H1 (cell line): ENCODE measurements at regions not wholly inside any gene's neighbourhood (a gene's known extent, or its start where the extent isn't known, plus 50 kb on each side); places are given as distances from the start of the nearest gene placed in this dataset.

Experiments
- CBX5 ChIP-seq: fragments of 300-800, 300-1000 bp; sonication (generic); IDR thresholded peaks from 2 replicates; pipeline ENCODE4 v1.7.1; 2016; ENCODE audit warnings: antibody characterized with exemption, low read length, low read depth
- CHD1 ChIP-seq: IDR thresholded peaks from 2 replicates; pipeline ENCODE4 v1.6.1; 2012; ENCODE audit warnings: low read depth, low read length, improper control_type of control experiment
- KDM5A ChIP-seq: fragments of 200-600 bp; IDR thresholded peaks from 2 replicates; pipeline ENCODE4 v1.7.1; 2012; ENCODE audit warnings: mild to moderate bottlenecking, low read length, inconsistent platforms, mixed read lengths
- POLR2AphosphoS5 ChIP-seq: IDR thresholded peaks from 2 replicates; pipeline ENCODE4 v1.6.1; 2011; ENCODE audit warnings: low read depth, low read length
- SIRT6 ChIP-seq: IDR thresholded peaks from one replicate; pipeline ENCODE4 v1.7.1; 2012; ENCODE audit warnings: low read length, inconsistent platforms
- YY1 ChIP-seq: IDR thresholded peaks from 2 replicates; pipeline ENCODE4 v1.6.1; 2011; ENCODE audit warnings: low read depth, mild to moderate bottlenecking, low read length
- TF ChIP-seq, protein P1 (sequence below): fragments of 300-600 bp; sonication (generic); IDR thresholded peaks from 2 replicates; pipeline ENCODE4 v1.7.1; 2012; ENCODE audit warnings: low read length, moderate library complexity, mild to moderate bottlenecking, inconsistent platforms; ENCODE audit not compliant: insufficient replicate concordance
- TF ChIP-seq, protein P2 (sequence below), 3 experiments: IDR thresholded peaks; 1 replicate in 2 of 3; 2 replicates in 1 of 3; pipeline versions ENCODE4 v1.5.1 to v1.6.1; 2011; ENCODE audit warnings: low read length in 3 of 3, mild to moderate bottlenecking in 3 of 3, inconsistent platforms in 2 of 3, low read depth in 1 of 3, moderate library complexity in 1 of 3; ENCODE audit not compliant: insufficient read depth in 1 of 3; ENCODE audit errors: control extremely low read depth in 1 of 3
- TF ChIP-seq, protein P3 (sequence below): IDR thresholded peaks from 2 replicates; pipeline ENCODE4 v1.6.1; 2012; ENCODE audit warnings: low read length, inconsistent platforms

DNA sequence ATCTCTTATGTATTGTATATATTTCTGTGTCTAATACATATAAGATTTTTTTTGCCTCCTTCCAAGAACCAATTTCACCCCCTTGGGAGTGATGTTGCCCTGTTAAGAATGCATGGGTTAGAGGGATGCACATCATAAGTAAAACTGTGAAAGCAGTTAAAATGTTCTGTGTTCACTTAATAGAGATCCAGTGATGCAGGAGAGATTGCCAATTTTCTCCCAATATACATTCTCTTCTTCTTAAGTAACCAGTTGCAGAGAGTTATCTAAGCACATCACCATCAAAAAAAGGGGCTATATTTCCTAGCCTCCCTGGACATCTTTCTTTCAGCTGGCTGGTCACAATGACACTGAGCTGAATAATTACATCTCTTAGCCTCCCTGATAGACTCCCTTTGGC, 307.0 kb downstream of the OSTF1 start (continued):
- TF ChIP-seq, protein P1, sequence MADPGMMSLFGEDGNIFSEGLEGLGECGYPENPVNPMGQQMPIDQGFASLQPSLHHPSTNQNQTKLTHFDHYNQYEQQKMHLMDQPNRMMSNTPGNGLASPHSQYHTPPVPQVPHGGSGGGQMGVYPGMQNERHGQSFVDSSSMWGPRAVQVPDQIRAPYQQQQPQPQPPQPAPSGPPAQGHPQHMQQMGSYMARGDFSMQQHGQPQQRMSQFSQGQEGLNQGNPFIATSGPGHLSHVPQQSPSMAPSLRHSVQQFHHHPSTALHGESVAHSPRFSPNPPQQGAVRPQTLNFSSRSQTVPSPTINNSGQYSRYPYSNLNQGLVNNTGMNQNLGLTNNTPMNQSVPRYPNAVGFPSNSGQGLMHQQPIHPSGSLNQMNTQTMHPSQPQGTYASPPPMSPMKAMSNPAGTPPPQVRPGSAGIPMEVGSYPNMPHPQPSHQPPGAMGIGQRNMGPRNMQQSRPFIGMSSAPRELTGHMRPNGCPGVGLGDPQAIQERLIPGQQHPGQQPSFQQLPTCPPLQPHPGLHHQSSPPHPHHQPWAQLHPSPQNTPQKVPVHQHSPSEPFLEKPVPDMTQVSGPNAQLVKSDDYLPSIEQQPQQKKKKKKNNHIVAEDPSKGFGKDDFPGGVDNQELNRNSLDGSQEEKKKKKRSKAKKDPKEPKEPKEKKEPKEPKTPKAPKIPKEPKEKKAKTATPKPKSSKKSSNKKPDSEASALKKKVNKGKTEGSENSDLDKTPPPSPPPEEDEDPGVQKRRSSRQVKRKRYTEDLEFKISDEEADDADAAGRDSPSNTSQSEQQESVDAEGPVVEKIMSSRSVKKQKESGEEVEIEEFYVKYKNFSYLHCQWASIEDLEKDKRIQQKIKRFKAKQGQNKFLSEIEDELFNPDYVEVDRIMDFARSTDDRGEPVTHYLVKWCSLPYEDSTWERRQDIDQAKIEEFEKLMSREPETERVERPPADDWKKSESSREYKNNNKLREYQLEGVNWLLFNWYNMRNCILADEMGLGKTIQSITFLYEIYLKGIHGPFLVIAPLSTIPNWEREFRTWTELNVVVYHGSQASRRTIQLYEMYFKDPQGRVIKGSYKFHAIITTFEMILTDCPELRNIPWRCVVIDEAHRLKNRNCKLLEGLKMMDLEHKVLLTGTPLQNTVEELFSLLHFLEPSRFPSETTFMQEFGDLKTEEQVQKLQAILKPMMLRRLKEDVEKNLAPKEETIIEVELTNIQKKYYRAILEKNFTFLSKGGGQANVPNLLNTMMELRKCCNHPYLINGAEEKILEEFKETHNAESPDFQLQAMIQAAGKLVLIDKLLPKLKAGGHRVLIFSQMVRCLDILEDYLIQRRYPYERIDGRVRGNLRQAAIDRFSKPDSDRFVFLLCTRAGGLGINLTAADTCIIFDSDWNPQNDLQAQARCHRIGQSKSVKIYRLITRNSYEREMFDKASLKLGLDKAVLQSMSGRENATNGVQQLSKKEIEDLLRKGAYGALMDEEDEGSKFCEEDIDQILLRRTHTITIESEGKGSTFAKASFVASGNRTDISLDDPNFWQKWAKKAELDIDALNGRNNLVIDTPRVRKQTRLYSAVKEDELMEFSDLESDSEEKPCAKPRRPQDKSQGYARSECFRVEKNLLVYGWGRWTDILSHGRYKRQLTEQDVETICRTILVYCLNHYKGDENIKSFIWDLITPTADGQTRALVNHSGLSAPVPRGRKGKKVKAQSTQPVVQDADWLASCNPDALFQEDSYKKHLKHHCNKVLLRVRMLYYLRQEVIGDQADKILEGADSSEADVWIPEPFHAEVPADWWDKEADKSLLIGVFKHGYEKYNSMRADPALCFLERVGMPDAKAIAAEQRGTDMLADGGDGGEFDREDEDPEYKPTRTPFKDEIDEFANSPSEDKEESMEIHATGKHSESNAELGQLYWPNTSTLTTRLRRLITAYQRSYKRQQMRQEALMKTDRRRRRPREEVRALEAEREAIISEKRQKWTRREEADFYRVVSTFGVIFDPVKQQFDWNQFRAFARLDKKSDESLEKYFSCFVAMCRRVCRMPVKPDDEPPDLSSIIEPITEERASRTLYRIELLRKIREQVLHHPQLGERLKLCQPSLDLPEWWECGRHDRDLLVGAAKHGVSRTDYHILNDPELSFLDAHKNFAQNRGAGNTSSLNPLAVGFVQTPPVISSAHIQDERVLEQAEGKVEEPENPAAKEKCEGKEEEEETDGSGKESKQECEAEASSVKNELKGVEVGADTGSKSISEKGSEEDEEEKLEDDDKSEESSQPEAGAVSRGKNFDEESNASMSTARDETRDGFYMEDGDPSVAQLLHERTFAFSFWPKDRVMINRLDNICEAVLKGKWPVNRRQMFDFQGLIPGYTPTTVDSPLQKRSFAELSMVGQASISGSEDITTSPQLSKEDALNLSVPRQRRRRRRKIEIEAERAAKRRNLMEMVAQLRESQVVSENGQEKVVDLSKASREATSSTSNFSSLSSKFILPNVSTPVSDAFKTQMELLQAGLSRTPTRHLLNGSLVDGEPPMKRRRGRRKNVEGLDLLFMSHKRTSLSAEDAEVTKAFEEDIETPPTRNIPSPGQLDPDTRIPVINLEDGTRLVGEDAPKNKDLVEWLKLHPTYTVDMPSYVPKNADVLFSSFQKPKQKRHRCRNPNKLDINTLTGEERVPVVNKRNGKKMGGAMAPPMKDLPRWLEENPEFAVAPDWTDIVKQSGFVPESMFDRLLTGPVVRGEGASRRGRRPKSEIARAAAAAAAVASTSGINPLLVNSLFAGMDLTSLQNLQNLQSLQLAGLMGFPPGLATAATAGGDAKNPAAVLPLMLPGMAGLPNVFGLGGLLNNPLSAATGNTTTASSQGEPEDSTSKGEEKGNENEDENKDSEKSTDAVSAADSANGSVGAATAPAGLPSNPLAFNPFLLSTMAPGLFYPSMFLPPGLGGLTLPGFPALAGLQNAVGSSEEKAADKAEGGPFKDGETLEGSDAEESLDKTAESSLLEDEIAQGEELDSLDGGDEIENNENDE: no peak
- TF ChIP-seq, protein P2, sequence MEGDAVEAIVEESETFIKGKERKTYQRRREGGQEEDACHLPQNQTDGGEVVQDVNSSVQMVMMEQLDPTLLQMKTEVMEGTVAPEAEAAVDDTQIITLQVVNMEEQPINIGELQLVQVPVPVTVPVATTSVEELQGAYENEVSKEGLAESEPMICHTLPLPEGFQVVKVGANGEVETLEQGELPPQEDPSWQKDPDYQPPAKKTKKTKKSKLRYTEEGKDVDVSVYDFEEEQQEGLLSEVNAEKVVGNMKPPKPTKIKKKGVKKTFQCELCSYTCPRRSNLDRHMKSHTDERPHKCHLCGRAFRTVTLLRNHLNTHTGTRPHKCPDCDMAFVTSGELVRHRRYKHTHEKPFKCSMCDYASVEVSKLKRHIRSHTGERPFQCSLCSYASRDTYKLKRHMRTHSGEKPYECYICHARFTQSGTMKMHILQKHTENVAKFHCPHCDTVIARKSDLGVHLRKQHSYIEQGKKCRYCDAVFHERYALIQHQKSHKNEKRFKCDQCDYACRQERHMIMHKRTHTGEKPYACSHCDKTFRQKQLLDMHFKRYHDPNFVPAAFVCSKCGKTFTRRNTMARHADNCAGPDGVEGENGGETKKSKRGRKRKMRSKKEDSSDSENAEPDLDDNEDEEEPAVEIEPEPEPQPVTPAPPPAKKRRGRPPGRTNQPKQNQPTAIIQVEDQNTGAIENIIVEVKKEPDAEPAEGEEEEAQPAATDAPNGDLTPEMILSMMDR (IDR thresholded peaks at IDR 0.05; ENCODE audit: control extremely low read depth in 1 of 3, insufficient read depth in 1 of 3, low read depth in 1 of 3, low read length in 3 of 3): no peak
- no peak for TF ChIP-seq SIRT6
- TF ChIP-seq CHD1: no peak
- TF ChIP-seq, protein P3, sequence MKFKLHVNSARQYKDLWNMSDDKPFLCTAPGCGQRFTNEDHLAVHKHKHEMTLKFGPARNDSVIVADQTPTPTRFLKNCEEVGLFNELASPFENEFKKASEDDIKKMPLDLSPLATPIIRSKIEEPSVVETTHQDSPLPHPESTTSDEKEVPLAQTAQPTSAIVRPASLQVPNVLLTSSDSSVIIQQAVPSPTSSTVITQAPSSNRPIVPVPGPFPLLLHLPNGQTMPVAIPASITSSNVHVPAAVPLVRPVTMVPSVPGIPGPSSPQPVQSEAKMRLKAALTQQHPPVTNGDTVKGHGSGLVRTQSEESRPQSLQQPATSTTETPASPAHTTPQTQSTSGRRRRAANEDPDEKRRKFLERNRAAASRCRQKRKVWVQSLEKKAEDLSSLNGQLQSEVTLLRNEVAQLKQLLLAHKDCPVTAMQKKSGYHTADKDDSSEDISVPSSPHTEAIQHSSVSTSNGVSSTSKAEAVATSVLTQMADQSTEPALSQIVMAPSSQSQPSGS: no peak
- no peak for TF ChIP-seq POLR2AphosphoS5
- no peak for TF ChIP-seq KDM5A
- no peak for TF ChIP-seq CBX5
- TF ChIP-seq YY1: no peak
